ENCODE measurements at regions not wholly inside any gene's neighbourhood (a gene's known extent, or its start where the extent isn't known, plus 50 kb on each side); places are given as distances from the start of the nearest gene placed in this dataset.

DNA sequence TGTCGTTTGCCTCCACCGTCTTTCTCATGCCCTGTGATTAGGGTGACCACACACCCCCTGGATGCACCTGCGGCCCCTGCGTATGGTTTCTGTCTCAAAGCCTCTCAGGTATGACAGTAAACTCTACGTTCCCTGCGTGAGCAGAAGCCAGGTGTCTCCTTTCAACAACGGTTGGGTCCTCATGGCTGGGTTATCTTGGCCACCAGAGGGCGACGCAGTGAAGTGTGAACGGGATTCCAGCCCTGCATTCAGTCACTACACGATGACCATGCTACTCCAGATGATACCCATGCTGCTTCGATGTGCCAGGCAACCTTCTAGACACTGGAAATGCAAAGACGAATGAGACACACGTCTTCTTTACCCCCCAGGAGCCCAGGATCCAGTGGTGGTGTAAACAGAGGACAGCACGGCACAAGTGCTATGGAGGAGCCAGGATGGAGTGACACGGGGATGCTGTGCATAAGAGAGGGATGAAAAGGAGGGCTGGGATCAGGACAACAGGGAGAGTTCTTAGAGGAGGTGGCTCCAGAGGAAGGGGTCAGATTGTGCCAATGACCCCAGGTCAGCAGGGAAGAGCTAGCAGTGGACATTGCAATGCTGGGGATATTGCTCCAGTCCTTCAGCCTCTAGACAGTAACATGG, 228.1 kb upstream of the PFKP start:
- Histone ChIP-seq H3K27me3 (ENCODE audit: control insufficient read depth in 4 of 4, insufficient read depth in 4 of 4, low read length in 3 of 4) (no peaks in the 10 kb centered on the region), H3K4me1 (ENCODE audit: control insufficient read depth in 4 of 4, insufficient read depth in 4 of 4, low read length in 3 of 4) (no peaks in the 10 kb centered on the region), H3K9ac (ENCODE audit: low read depth in 1 of 2, low read length in 2 of 2) (no peak overlapping the region), H3K36me3 (ENCODE audit: control insufficient read depth in 4 of 4, insufficient read depth in 3 of 4, low read depth in 1 of 4, low read length in 3 of 4) (no peaks in the 10 kb centered on the region), H3K27ac (ENCODE audit: low read depth in 1 of 2, low read length in 2 of 2) (no peak overlapping the region), H3K9me3 (ENCODE audit: control insufficient read depth in 4 of 4, low read length in 3 of 4) (no peaks in the 10 kb centered on the region), H3K4me3 (ENCODE audit: low read depth in 1 of 3, low read length in 3 of 3) (no peak overlapping the region)
- WGBS, result 46% methylated on average over 16 of the region's 16 CpGs
- TF ChIP-seq ATF3 (IDR thresholded peaks at IDR 0.05), result no peak
- TF ChIP-seq RAD21 (IDR thresholded peaks at IDR 0.05), result peak; percentile 42 to 57
- peak; percentile 33 for TF ChIP-seq CTCF (IDR thresholded peaks at IDR 0.05; ENCODE audit: low read depth, low read length, missing input control)
- TF ChIP-seq EGR1 (IDR thresholded peaks at IDR 0.05; ENCODE audit: low read depth in 2 of 2), result no peak
- TF ChIP-seq NR2F2 (IDR thresholded peaks at IDR 0.05), result no peak
- TF ChIP-seq SP1 (IDR thresholded peaks at IDR 0.05), result no peak
- no peak for DNase-seq (ENCODE audit: low spot score)

GRCh38 chr10:2837674-2838073, 229.7 kb upstream of the PFKP start:
- no peak overlapping the region for H3K9ac ChIP-seq (ENCODE audit: low read depth in 1 of 2, low read length in 2 of 2)
- no peaks in the 10 kb centered on the region for H3K9me3 ChIP-seq (ENCODE audit: control insufficient read depth in 4 of 4, low read length in 3 of 4)
- no peaks in the 10 kb centered on the region for H3K36me3 ChIP-seq (ENCODE audit: control insufficient read depth in 4 of 4, insufficient read depth in 3 of 4, low read depth in 1 of 4, low read length in 3 of 4)
- no peaks in the 10 kb centered on the region for H3K4me1 ChIP-seq (ENCODE audit: control insufficient read depth in 4 of 4, insufficient read depth in 4 of 4, low read length in 3 of 4)
- no peak for DNase-seq (ENCODE audit: low spot score)
- no peak overlapping the region for H3K27ac ChIP-seq (ENCODE audit: low read depth in 1 of 2, low read length in 2 of 2)
- H3K4me3 ChIP-seq (ENCODE audit: low read depth in 1 of 3, low read length in 3 of 3), result no peak overlapping the region
- H3K27me3 ChIP-seq (ENCODE audit: control insufficient read depth in 4 of 4, insufficient read depth in 4 of 4, low read length in 3 of 4), result peaks cover 0 to 2% (median 0%) of the 10 kb centered on the region in 4 donors
- 77% methylated on average over 7 of the region's 7 CpGs for WGBS
- TF ChIP-seq FOXA2 (IDR thresholded peaks at IDR 0.05) (no peak), RXRA (IDR thresholded peaks at IDR 0.05) (no peak), NR2F2 (IDR thresholded peaks at IDR 0.05) (no peak), GABPA (IDR thresholded peaks at IDR 0.05 in 1 of 2, conservative IDR thresholded peaks at IDR 0.05 in 1 of 2) (no peak), FOXA1 (IDR thresholded peaks at IDR 0.05) (no peak), EGR1 (IDR thresholded peaks at IDR 0.05; ENCODE audit: low read depth in 2 of 2) (no peak), RAD21 (IDR thresholded peaks at IDR 0.05) (no peak), HNF4A (conservative IDR thresholded peaks at IDR 0.05) (no peak), YY1 (IDR thresholded peaks at IDR 0.05) (no peak), TAF1 (conservative IDR thresholded peaks at IDR 0.05) (no peak), ATF3 (IDR thresholded peaks at IDR 0.05) (no peak)
- TF ChIP-seq, protein P1, sequence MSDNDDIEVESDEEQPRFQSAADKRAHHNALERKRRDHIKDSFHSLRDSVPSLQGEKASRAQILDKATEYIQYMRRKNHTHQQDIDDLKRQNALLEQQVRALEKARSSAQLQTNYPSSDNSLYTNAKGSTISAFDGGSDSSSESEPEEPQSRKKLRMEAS (IDR thresholded peaks at IDR 0.05), result no peak

- Histone ChIP-seq H3K36me3 (ENCODE audit: control insufficient read depth in 4 of 4, insufficient read depth in 3 of 4, low read depth in 1 of 4, low read length in 3 of 4) (no peaks in the 10 kb centered on the region), H3K4me1 (ENCODE audit: control insufficient read depth in 4 of 4, insufficient read depth in 4 of 4, low read length in 3 of 4) (no peaks in the 10 kb centered on the region), H3K4me3 (ENCODE audit: low read depth in 1 of 3, low read length in 3 of 3) (no peak overlapping the region), H3K9me3 (ENCODE audit: control insufficient read depth in 4 of 4, low read length in 3 of 4) (no peaks in the 10 kb centered on the region), H3K27ac (ENCODE audit: low read depth in 1 of 2, low read length in 2 of 2) (no peak overlapping the region), H3K27me3 (ENCODE audit: control insufficient read depth in 4 of 4, insufficient read depth in 4 of 4, low read length in 3 of 4) (peaks cover 0 to 2% (median 0%) of the 10 kb centered on the region in 4 donors), H3K9ac (ENCODE audit: low read depth in 1 of 2, low read length in 2 of 2) (no peak overlapping the region)
- DNase-seq (ENCODE audit: low spot score), result no peak
- WGBS, result 84% methylated on average over 22 of the region's 22 CpGs
- TF ChIP-seq ZBTB33 (IDR thresholded peaks at IDR 0.05) (no peak), FOXA1 (IDR thresholded peaks at IDR 0.05) (no peak), SP1 (IDR thresholded peaks at IDR 0.05) (no peak), ATF3 (IDR thresholded peaks at IDR 0.05) (no peak), GABPA (IDR thresholded peaks at IDR 0.05 in 1 of 2, conservative IDR thresholded peaks at IDR 0.05 in 1 of 2) (no peak), RAD21 (IDR thresholded peaks at IDR 0.05) (no peak), HNF4A (conservative IDR thresholded peaks at IDR 0.05) (no peak), RXRA (IDR thresholded peaks at IDR 0.05) (no peak), FOXA2 (IDR thresholded peaks at IDR 0.05) (no peak), JUND (IDR thresholded peaks at IDR 0.05) (no peak), HNF4G (IDR thresholded peaks at IDR 0.05) (no peak), TAF1 (conservative IDR thresholded peaks at IDR 0.05) (no peak), YY1 (IDR thresholded peaks at IDR 0.05) (no peak), NR2F2 (IDR thresholded peaks at IDR 0.05) (no peak)
- TF ChIP-seq, protein P1 (IDR thresholded peaks at IDR 0.05), result no peak
Measured at GRCh38 chr10:2836921-2837662, 230.3 kb upstream of the PFKP start.
